Liver (tissue), 8 donors: ENCODE measurements at regions not wholly inside any gene's neighbourhood (a gene's known extent, or its start where the extent isn't known, plus 50 kb on each side); places are given as distances from the start of the nearest gene placed in this dataset.

ENCODE experiments used
- DNase-seq: peaks from one replicate; pipeline ENCODE4 v3.0.0-alpha.2; 2017; ENCODE audit warnings: low spot score
- H3K27ac ChIP-seq, 2 donors: one replicate each; pipeline ENCODE4 v1.7.0; 2013; ENCODE audit warnings: inconsistent platforms in 2 of 2, low read length in 2 of 2, control low read depth in 1 of 2, low read depth in 1 of 2, mild to moderate bottlenecking in 1 of 2
- H3K27me3 ChIP-seq, 4 donors: one replicate each; pipeline versions ENCODE4 v1.6.1 to v1.7.0; 2013; ENCODE audit warnings: low read length in 3 of 4, inconsistent platforms in 1 of 4, mild to moderate bottlenecking in 1 of 4, moderate library complexity in 1 of 4; ENCODE audit not compliant: control insufficient read depth in 4 of 4, insufficient read depth in 4 of 4
- H3K36me3 ChIP-seq, 4 donors: one replicate each; pipeline versions ENCODE4 v1.6.1 to v1.7.0; 2013; ENCODE audit warnings: low read length in 3 of 4, mild to moderate bottlenecking in 3 of 4, low read depth in 1 of 4, moderate library complexity in 1 of 4; ENCODE audit not compliant: control insufficient read depth in 4 of 4, insufficient read depth in 3 of 4
- H3K4me1 ChIP-seq, 4 donors: one replicate each; pipeline versions ENCODE4 v1.6.1 to v1.7.0; 2013; ENCODE audit warnings: low read length in 3 of 4, mild to moderate bottlenecking in 3 of 4, moderate library complexity in 1 of 4; ENCODE audit not compliant: control insufficient read depth in 4 of 4, insufficient read depth in 4 of 4
- H3K4me3 ChIP-seq, 3 donors: one replicate each; pipeline versions ENCODE4 v1.6.1 to v1.7.0; 2013; ENCODE audit warnings: low read length in 3 of 3, control low read depth in 1 of 3, low read depth in 1 of 3, mild to moderate bottlenecking in 1 of 3
- H3K9ac ChIP-seq, 2 donors: one replicate each; pipeline ENCODE4 v1.7.0; 2013; ENCODE audit warnings: low read length in 2 of 2, mild to moderate bottlenecking in 2 of 2, moderate library complexity in 2 of 2, control low read depth in 1 of 2, low read depth in 1 of 2
- H3K9me3 ChIP-seq, 4 donors: one replicate each; pipeline versions ENCODE4 v1.6.1 to v1.7.0; 2013; ENCODE audit warnings: low read length in 3 of 4; ENCODE audit not compliant: control insufficient read depth in 4 of 4
- CTCF ChIP-seq: fragments of 150-350 bp; IDR thresholded peaks from 2 replicates; pipeline ENCODE4 v1.5.1; 2017; ENCODE audit warnings: improper control_type of control experiment, low read depth, low read length; ENCODE audit not compliant: missing input control
- EGR1 ChIP-seq, 2 donors: IDR thresholded peaks; 2 replicates each; pipeline ENCODE4 v1.6.1; 2016 to 2018; ENCODE audit warnings: antibody characterized with exemption in 2 of 2, low read depth in 2 of 2
- FOXA1 ChIP-seq: IDR thresholded peaks from 2 replicates; pipeline ENCODE4 v1.6.1; 2016; ENCODE audit warnings: antibody characterized with exemption
- FOXA2 ChIP-seq: IDR thresholded peaks from 2 replicates; pipeline ENCODE4 v1.6.1; 2016; ENCODE audit warnings: antibody characterized with exemption
- GABPA ChIP-seq, 2 donors: IDR thresholded peaks in 1 of 2; conservative IDR thresholded peaks in 1 of 2; 2 replicates each; pipeline ENCODE4 v1.6.1; 2016; ENCODE audit warnings: antibody characterized with exemption in 2 of 2, mild to moderate bottlenecking in 1 of 2, moderate library complexity in 1 of 2
- HNF4A ChIP-seq, 2 donors: conservative IDR thresholded peaks; 2 replicates each; pipeline ENCODE4 v1.6.1; 2016; ENCODE audit warnings: antibody characterized with exemption in 2 of 2, mild to moderate bottlenecking in 2 of 2
- HNF4G ChIP-seq: IDR thresholded peaks from 2 replicates; pipeline ENCODE4 v1.6.1; 2016; ENCODE audit warnings: antibody characterized with exemption
- JUND ChIP-seq, 2 donors: IDR thresholded peaks; 2 replicates each; pipeline ENCODE4 v1.6.1; 2016; ENCODE audit warnings: antibody characterized with exemption in 2 of 2
- RAD21 ChIP-seq, 2 donors: IDR thresholded peaks; 2 replicates each; pipeline ENCODE4 v1.6.1; 2016; ENCODE audit warnings: antibody characterized with exemption in 2 of 2, mild to moderate bottlenecking in 2 of 2
- RXRA ChIP-seq, 2 donors: IDR thresholded peaks; 2 replicates each; pipeline ENCODE4 v1.6.1; 2017 to 2018; ENCODE audit warnings: antibody characterized with exemption in 2 of 2, mild to moderate bottlenecking in 1 of 2
- SP1 ChIP-seq: IDR thresholded peaks from 2 replicates; pipeline ENCODE4 v1.6.1; 2018; ENCODE audit warnings: antibody characterized with exemption, mild to moderate bottlenecking
- TAF1 ChIP-seq: conservative IDR thresholded peaks from 2 replicates; pipeline ENCODE4 v1.6.1; 2016; ENCODE audit warnings: antibody characterized with exemption, mild to moderate bottlenecking
- YY1 ChIP-seq: IDR thresholded peaks from 2 replicates; pipeline ENCODE4 v1.6.1; 2016; ENCODE audit warnings: antibody characterized with exemption, mild to moderate bottlenecking
- WGBS: extraction: QIAGEN DNeasy Blood & Tissue Kit; methylation state at CpG from one replicate; pipeline ENCODE4 v1.1.7; 2013; 5-methylcytosine and 5-hydroxymethylcytosine counted together
- TF ChIP-seq, protein P1 (sequence below): IDR thresholded peaks from 2 replicates; pipeline ENCODE4 v1.6.1; 2016; ENCODE audit warnings: antibody characterized with exemption
- TF ChIP-seq, protein P2 (sequence below): IDR thresholded peaks from 2 replicates; pipeline ENCODE4 v1.6.1; 2016; ENCODE audit warnings: antibody characterized with exemption, mild to moderate bottlenecking
- TF ChIP-seq, protein P3 (sequence below): IDR thresholded peaks from 2 replicates; pipeline ENCODE4 v1.6.1; 2016; ENCODE audit warnings: antibody characterized with exemption
- TF ChIP-seq, protein P4 (sequence below): IDR thresholded peaks from 2 replicates; pipeline ENCODE4 v1.6.1; 2016; ENCODE audit warnings: antibody characterized with exemption
- donor health status: healthy.
- donor health status: healthy.
- donor health status: healthy.
- donor health status: healthy.
- donor health status: healthy.

GRCh38 chr1:218985424-218985984 is 188.2 kb upstream of the LYPLAL1 start:
- Histone ChIP-seq H3K4me1 (no peaks in the 10 kb centered on the region), H3K27ac (no peak overlapping the region), H3K36me3 (no peaks in the 10 kb centered on the region), H3K9ac (no peak overlapping the region), H3K27me3 (no peaks in the 10 kb centered on the region), H3K9me3 (peaks cover 0 to 3% (median 1%) of the 10 kb centered on the region in 4 donors), H3K4me3 (no peak overlapping the region)
- WGBS: 15% methylated on average over 2 of the region's 2 CpGs
- no peak for TF ChIP-seq FOXA1
- TF ChIP-seq, protein P1, sequence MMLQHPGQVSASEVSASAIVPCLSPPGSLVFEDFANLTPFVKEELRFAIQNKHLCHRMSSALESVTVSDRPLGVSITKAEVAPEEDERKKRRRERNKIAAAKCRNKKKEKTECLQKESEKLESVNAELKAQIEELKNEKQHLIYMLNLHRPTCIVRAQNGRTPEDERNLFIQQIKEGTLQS: no peak
- no peak for TF ChIP-seq TAF1
- TF ChIP-seq EGR1 (IDR thresholded peaks at IDR 0.05; ENCODE audit: low read depth in 2 of 2): no peak
- TF ChIP-seq RAD21 (IDR thresholded peaks at IDR 0.05): no peak
- no peak for TF ChIP-seq FOXA2
- TF ChIP-seq, protein P2, sequence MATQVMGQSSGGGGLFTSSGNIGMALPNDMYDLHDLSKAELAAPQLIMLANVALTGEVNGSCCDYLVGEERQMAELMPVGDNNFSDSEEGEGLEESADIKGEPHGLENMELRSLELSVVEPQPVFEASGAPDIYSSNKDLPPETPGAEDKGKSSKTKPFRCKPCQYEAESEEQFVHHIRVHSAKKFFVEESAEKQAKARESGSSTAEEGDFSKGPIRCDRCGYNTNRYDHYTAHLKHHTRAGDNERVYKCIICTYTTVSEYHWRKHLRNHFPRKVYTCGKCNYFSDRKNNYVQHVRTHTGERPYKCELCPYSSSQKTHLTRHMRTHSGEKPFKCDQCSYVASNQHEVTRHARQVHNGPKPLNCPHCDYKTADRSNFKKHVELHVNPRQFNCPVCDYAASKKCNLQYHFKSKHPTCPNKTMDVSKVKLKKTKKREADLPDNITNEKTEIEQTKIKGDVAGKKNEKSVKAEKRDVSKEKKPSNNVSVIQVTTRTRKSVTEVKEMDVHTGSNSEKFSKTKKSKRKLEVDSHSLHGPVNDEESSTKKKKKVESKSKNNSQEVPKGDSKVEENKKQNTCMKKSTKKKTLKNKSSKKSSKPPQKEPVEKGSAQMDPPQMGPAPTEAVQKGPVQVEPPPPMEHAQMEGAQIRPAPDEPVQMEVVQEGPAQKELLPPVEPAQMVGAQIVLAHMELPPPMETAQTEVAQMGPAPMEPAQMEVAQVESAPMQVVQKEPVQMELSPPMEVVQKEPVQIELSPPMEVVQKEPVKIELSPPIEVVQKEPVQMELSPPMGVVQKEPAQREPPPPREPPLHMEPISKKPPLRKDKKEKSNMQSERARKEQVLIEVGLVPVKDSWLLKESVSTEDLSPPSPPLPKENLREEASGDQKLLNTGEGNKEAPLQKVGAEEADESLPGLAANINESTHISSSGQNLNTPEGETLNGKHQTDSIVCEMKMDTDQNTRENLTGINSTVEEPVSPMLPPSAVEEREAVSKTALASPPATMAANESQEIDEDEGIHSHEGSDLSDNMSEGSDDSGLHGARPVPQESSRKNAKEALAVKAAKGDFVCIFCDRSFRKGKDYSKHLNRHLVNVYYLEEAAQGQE: no peak
- no peak for DNase-seq

- TF ChIP-seq FOXA2 (no peak), CTCF (no peak), JUND (IDR thresholded peaks at IDR 0.05) (no peak)
- TF ChIP-seq, protein P3, sequence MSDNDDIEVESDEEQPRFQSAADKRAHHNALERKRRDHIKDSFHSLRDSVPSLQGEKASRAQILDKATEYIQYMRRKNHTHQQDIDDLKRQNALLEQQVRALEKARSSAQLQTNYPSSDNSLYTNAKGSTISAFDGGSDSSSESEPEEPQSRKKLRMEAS: no peak
- 79% methylated on average over 3 of the region's 3 CpGs for WGBS
- Histone ChIP-seq H3K27me3 (no peaks in the 10 kb centered on the region), H3K9me3 (peaks cover 0 to 3% (median 1%) of the 10 kb centered on the region in 4 donors), H3K4me1 (no peaks in the 10 kb centered on the region), H3K4me3 (no peak overlapping the region), H3K36me3 (no peaks in the 10 kb centered on the region), H3K9ac (no peak overlapping the region), H3K27ac (no peak overlapping the region)
- no peak for DNase-seq
Observed at GRCh38 chr1:218986816-218987215, 186.9 kb upstream of the LYPLAL1 start.

GRCh38 chr1:218990019-218990418 is 183.7 kb upstream of the LYPLAL1 start:
- DNase-seq: no peak
- no peaks in the 10 kb centered on the region for H3K36me3 ChIP-seq
- 84% methylated on average over 1 of the region's 1 CpG for WGBS
- no peak overlapping the region for H3K9ac ChIP-seq
- peaks cover 0 to 5% (median 0%) of the 10 kb centered on the region in 4 donors for H3K4me1 ChIP-seq
- no peaks in the 10 kb centered on the region for H3K9me3 ChIP-seq
- no peak overlapping the region for H3K4me3 ChIP-seq
- H3K27ac ChIP-seq: no peak overlapping the region
- H3K27me3 ChIP-seq: no peaks in the 10 kb centered on the region
- no peak for TF ChIP-seq HNF4A (conservative IDR thresholded peaks at IDR 0.05)
- no peak for TF ChIP-seq TAF1
- TF ChIP-seq, protein P3: no peak
- TF ChIP-seq, protein P1: no peak
- TF ChIP-seq RXRA (IDR thresholded peaks at IDR 0.05): no peak
- TF ChIP-seq GABPA (IDR thresholded peaks at IDR 0.05 in 1 of 2, conservative IDR thresholded peaks at IDR 0.05 in 1 of 2): no peak
- TF ChIP-seq HNF4G: no peak
- TF ChIP-seq YY1: no peak
- TF ChIP-seq RAD21 (IDR thresholded peaks at IDR 0.05): no peak
- TF ChIP-seq SP1: no peak
- TF ChIP-seq, protein P4, sequence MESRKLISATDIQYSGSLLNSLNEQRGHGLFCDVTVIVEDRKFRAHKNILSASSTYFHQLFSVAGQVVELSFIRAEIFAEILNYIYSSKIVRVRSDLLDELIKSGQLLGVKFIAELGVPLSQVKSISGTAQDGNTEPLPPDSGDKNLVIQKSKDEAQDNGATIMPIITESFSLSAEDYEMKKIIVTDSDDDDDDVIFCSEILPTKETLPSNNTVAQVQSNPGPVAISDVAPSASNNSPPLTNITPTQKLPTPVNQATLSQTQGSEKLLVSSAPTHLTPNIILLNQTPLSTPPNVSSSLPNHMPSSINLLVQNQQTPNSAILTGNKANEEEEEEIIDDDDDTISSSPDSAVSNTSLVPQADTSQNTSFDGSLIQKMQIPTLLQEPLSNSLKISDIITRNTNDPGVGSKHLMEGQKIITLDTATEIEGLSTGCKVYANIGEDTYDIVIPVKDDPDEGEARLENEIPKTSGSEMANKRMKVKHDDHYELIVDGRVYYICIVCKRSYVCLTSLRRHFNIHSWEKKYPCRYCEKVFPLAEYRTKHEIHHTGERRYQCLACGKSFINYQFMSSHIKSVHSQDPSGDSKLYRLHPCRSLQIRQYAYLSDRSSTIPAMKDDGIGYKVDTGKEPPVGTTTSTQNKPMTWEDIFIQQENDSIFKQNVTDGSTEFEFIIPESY: no peak
